Panc1 (cell line): ENCODE measurements at regions not wholly inside any gene's neighbourhood (a gene's known extent, or its start where the extent isn't known, plus 50 kb on each side); places are given as distances from the start of the nearest gene placed in this dataset.

Experiments
- ATAC-seq: fragments of 200-7000 bp; cut with Tn5 transposase; 2 replicates; pipeline ENCODE4 v1.9.1; 2020; ENCODE audit warnings: mild to moderate bottlenecking, moderate library complexity
- BruUV-seq: library from RNA; stranded (reverse); fragments of 400-500 nt; replicated peaks from 2 replicates; lab custom pipeline; 2021; lab: Mats Ljungman, UMichigan
- CTCF ChIA-PET: fragments of 300-600 bp; sonication (Branson Sonifier 250); formaldehyde crosslinking; loops from one replicate; lab custom pipeline; 2022; ENCODE audit warnings: antibody characterized with exemption; lab: Charles Lee
- POLR2A ChIA-PET: fragments of 300-600 bp; sonication (Branson Sonifier 250); formaldehyde crosslinking; loops from one replicate; lab custom pipeline; 2022; ENCODE audit warnings: antibody characterized with exemption; lab: Charles Lee
- DNase-seq: peaks from one replicate; pipeline ENCODE4 v3.0.0-alpha.2; 2010; ENCODE audit warnings: low read depth, low spot score
- H3K27ac ChIP-seq: 2 replicates; pipeline ENCODE4 v1.5.1; 2011; ENCODE audit warnings: mild to moderate bottlenecking, low read length, inconsistent platforms
- H3K27me3 ChIP-seq: fragments of 200-500 bp; sonication (Bioruptor generic); 2 replicates; pipeline ENCODE4 v1.6.0; 2014; ENCODE audit warnings: low read length, inconsistent platforms; ENCODE audit not compliant: control insufficient read depth, insufficient read depth
- H3K36me3 ChIP-seq: fragments of 200-500 bp; sonication (Bioruptor generic); 2 replicates; pipeline ENCODE4 v1.5.1; 2014; ENCODE audit warnings: inconsistent platforms, mild to moderate bottlenecking, low read length, moderate library complexity; ENCODE audit not compliant: control insufficient read depth, insufficient read depth
- H3K4me1 ChIP-seq: 2 replicates; pipeline ENCODE4 v1.5.1; 2011; ENCODE audit warnings: inconsistent platforms, mild to moderate bottlenecking, low read length, moderate library complexity; ENCODE audit not compliant: control insufficient read depth, insufficient read depth
- H3K4me3 ChIP-seq, 2 experiments: 2 replicates each; pipeline ENCODE4 v1.5.1; 2011 to 2012; ENCODE audit warnings: low read depth in 2 of 2, low read length in 2 of 2, mild to moderate bottlenecking in 2 of 2, inconsistent platforms in 1 of 2, moderate library complexity in 1 of 2
- H3K9me3 ChIP-seq: fragments of 200-500 bp; sonication (Bioruptor generic); 2 replicates; pipeline ENCODE4 v1.5.1; 2014; ENCODE audit warnings: low read depth, mild to moderate bottlenecking, inconsistent platforms, low read length, moderate library complexity; ENCODE audit not compliant: control insufficient read depth, insufficient read depth
- POLR2AphosphoS5 ChIP-seq: IDR thresholded peaks from 2 replicates; pipeline ENCODE4 v1.6.1; 2012; ENCODE audit warnings: mild to moderate bottlenecking, low read depth, low read length, moderate library complexity
- SIN3A ChIP-seq: IDR thresholded peaks from 2 replicates; pipeline ENCODE4 v1.6.1; 2012; ENCODE audit warnings: low read depth, mild to moderate bottlenecking, low read length, moderate library complexity, borderline replicate concordance; ENCODE audit not compliant: insufficient read depth
- TCF7L2 ChIP-seq: IDR thresholded peaks from 2 replicates; pipeline ENCODE4 v1.6.1; 2011; ENCODE audit warnings: mild to moderate bottlenecking, low read depth, low read length, inconsistent platforms
- in situ Hi-C: cut with HindIII; loops from 2 replicates; pipeline ENCODE4 v1.10.0; 2016; ENCODE audit warnings: low sequenced_read_pairs, low pct_unique_long_range_greater_than_20kb
- intact Hi-C: fragments of 100-400 bp; cut with micrococcal nuclease; formaldehyde crosslinking; loops from one replicate; pipeline ENCODE4 v1.10.0; 2022; ENCODE audit not compliant: unreplicated experiment
- TF ChIP-seq, protein P1 (sequence below): fragments of 450-650 bp; IDR thresholded peaks from 2 replicates; pipeline ENCODE4 v1.5.1; 2017; ENCODE audit warnings: mild to moderate bottlenecking
- TF ChIP-seq, protein P2 (sequence below), 2 experiments: IDR thresholded peaks; 2 replicates each; pipeline ENCODE4 v1.6.1; 2011 to 2012; ENCODE audit warnings: low read depth in 2 of 2, control low read depth in 1 of 2, low read length in 1 of 2, mild to moderate bottlenecking in 1 of 2, moderate library complexity in 1 of 2; ENCODE audit not compliant: insufficient read depth in 1 of 2

DNA sequence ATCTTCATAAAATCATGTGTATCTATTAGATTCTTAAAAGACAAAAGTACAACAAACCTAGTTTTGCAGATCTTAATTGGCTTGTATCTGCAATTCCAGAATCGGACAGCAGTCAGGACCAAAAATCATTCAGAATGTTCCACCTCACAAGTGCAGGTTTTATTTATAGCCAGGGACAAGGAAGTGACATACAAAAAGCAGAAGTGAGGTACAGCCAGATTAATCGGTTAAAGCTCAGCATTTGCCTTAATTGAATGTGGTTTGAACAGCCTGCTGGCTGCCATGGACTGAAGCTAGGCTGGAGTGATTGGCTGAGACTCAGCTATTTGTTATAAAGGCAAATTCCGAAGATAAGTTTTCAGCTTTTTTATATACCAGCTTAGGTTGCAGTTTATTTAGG is 932.6 kb downstream of the C4orf33 start:
- BruUV-seq, result no TSS peak
- no peaks in the 10 kb centered on the region for H3K4me1 ChIP-seq
- no peaks in the 10 kb centered on the region for H3K36me3 ChIP-seq
- H3K4me3 ChIP-seq, result no peak overlapping the region
- H3K27me3 ChIP-seq, result no peaks in the 10 kb centered on the region
- ChIA-PET POLR2A (no interaction called here), CTCF (no interaction called here)
- no peaks in the 10 kb centered on the region for H3K9me3 ChIP-seq
- DNase-seq, result no peak
- ATAC-seq, result no peak
- in situ Hi-C loops (no loop called here), intact Hi-C loops (no loop called here)
- no peak overlapping the region for H3K27ac ChIP-seq
- TF ChIP-seq, protein P1, sequence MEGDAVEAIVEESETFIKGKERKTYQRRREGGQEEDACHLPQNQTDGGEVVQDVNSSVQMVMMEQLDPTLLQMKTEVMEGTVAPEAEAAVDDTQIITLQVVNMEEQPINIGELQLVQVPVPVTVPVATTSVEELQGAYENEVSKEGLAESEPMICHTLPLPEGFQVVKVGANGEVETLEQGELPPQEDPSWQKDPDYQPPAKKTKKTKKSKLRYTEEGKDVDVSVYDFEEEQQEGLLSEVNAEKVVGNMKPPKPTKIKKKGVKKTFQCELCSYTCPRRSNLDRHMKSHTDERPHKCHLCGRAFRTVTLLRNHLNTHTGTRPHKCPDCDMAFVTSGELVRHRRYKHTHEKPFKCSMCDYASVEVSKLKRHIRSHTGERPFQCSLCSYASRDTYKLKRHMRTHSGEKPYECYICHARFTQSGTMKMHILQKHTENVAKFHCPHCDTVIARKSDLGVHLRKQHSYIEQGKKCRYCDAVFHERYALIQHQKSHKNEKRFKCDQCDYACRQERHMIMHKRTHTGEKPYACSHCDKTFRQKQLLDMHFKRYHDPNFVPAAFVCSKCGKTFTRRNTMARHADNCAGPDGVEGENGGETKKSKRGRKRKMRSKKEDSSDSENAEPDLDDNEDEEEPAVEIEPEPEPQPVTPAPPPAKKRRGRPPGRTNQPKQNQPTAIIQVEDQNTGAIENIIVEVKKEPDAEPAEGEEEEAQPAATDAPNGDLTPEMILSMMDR, result no peak

DNA sequence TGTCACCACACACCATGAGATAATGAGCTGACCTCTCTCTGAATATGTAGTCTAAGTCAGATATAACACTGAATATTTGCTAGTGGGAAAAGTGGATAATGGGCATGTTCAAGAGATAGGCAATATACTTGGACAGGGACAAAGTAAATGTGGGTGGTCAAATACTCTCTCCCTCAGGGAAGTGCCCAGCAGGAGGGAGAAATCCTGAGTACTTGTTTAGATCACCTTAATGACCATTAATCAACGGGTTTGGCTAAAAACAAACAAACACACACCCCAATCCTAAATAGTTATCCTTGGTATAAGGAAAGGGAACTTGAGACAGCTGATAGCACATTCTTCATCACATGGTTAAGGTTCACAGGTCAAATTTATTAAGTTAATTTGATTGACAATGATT is 933.5 kb downstream of the C4orf33 start:
- no peak for DNase-seq
- Histone ChIP-seq H3K27ac (no peak overlapping the region), H3K27me3 (no peaks in the 10 kb centered on the region), H3K4me3 (no peak overlapping the region), H3K9me3 (no peaks in the 10 kb centered on the region), H3K4me1 (no peaks in the 10 kb centered on the region), H3K36me3 (no peaks in the 10 kb centered on the region)
- TF ChIP-seq, protein P2, sequence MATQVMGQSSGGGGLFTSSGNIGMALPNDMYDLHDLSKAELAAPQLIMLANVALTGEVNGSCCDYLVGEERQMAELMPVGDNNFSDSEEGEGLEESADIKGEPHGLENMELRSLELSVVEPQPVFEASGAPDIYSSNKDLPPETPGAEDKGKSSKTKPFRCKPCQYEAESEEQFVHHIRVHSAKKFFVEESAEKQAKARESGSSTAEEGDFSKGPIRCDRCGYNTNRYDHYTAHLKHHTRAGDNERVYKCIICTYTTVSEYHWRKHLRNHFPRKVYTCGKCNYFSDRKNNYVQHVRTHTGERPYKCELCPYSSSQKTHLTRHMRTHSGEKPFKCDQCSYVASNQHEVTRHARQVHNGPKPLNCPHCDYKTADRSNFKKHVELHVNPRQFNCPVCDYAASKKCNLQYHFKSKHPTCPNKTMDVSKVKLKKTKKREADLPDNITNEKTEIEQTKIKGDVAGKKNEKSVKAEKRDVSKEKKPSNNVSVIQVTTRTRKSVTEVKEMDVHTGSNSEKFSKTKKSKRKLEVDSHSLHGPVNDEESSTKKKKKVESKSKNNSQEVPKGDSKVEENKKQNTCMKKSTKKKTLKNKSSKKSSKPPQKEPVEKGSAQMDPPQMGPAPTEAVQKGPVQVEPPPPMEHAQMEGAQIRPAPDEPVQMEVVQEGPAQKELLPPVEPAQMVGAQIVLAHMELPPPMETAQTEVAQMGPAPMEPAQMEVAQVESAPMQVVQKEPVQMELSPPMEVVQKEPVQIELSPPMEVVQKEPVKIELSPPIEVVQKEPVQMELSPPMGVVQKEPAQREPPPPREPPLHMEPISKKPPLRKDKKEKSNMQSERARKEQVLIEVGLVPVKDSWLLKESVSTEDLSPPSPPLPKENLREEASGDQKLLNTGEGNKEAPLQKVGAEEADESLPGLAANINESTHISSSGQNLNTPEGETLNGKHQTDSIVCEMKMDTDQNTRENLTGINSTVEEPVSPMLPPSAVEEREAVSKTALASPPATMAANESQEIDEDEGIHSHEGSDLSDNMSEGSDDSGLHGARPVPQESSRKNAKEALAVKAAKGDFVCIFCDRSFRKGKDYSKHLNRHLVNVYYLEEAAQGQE (IDR thresholded peaks at IDR 0.05; ENCODE audit: insufficient read depth in 1 of 2, low read depth in 2 of 2, low read length in 1 of 2), result no peak
- TF ChIP-seq POLR2AphosphoS5 (no peak), SIN3A (no peak), TCF7L2 (no peak)
- TF ChIP-seq, protein P1, result no peak
- no peak for ATAC-seq
- intact Hi-C loops (no loop called here), in situ Hi-C loops (no loop called here)
- ChIA-PET POLR2A (no interaction called here), CTCF (no interaction called here)
- BruUV-seq, result no TSS peak

DNA sequence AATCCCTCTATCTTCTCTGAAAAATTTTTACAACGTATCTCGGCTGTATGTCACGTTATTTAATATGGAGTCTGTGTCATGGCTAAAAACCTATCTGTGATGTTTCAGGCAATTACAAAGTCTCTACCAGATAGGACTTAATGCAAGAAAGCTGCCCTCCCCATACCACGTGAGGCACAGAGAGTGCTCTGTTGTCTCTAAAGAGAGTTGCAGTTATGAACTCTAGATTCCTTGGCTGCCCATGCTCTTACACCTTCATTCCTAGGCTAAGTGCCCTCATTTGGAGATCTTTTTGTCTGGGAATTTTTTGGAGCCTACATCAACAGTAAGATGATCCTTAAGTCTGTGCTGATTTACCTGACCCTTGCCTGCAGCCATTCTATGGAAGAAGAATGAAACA is 935.9 kb downstream of the C4orf33 start:
- ATAC-seq (no peak), DNase-seq (no peak)
- no peaks in the 10 kb centered on the region for H3K27me3 ChIP-seq
- ChIA-PET POLR2A (no interaction called here), CTCF (no interaction called here)
- no peak overlapping the region for H3K27ac ChIP-seq
- intact Hi-C loops (no loop called here), in situ Hi-C loops (no loop called here)
- no peaks in the 10 kb centered on the region for H3K4me1 ChIP-seq
- no peaks in the 10 kb centered on the region for H3K9me3 ChIP-seq
- TF ChIP-seq POLR2AphosphoS5, result no peak
- TF ChIP-seq, protein P1, result no peak
- no peak for TF ChIP-seq TCF7L2
- TF ChIP-seq, protein P2 (IDR thresholded peaks at IDR 0.05; ENCODE audit: insufficient read depth in 1 of 2, low read depth in 2 of 2, low read length in 1 of 2), result no peak
- TF ChIP-seq SIN3A, result no peak
- no peak overlapping the region for H3K4me3 ChIP-seq
- no TSS peak for BruUV-seq
- no peaks in the 10 kb centered on the region for H3K36me3 ChIP-seq
